MM.1S (cell line): ENCODE measurements at regions not wholly inside any gene's neighbourhood (a gene's known extent, or its start where the extent isn't known, plus 50 kb on each side); places are given as distances from the start of the nearest gene placed in this dataset.

Experiments used
- DNase-seq: peaks from one replicate; pipeline ENCODE4 v3.0.0-alpha.2; 2015
- H2AFZ ChIP-seq: fragments of 300-600 bp; sonication (generic); 2 replicates; pipeline ENCODE4 v1.6.0; 2016; ENCODE audit warnings: antibody characterized with exemption, low read length
- H3F3A ChIP-seq: fragments of 300-600 bp; sonication (generic); 2 replicates; pipeline ENCODE4 v1.6.1; 2016; ENCODE audit warnings: mild to moderate bottlenecking, antibody characterized with exemption, low read length, moderate library complexity, mixed read lengths; ENCODE audit not compliant: insufficient read depth
- H3K27ac ChIP-seq: fragments of 300-600 bp; sonication (generic); 2 replicates; pipeline ENCODE4 v1.5.1; 2016; ENCODE audit warnings: mild to moderate bottlenecking, low read length
- H3K27me3 ChIP-seq: fragments of 300-600 bp; sonication (generic); replicated peaks from 2 replicates; pipeline ENCODE4 v1.6.0; 2016; ENCODE audit warnings: low read length; ENCODE audit not compliant: insufficient read depth
- H3K36me3 ChIP-seq: fragments of 300-600 bp; sonication (generic); replicated peaks from 2 replicates; pipeline ENCODE4 v1.6.1; 2016; ENCODE audit warnings: mild to moderate bottlenecking, low read length, mixed read lengths; ENCODE audit not compliant: insufficient read depth
- H3K4me1 ChIP-seq: fragments of 300-600 bp; sonication (generic); 2 replicates; pipeline ENCODE4 v1.6.1; 2016; ENCODE audit warnings: low read length, mixed read lengths
- H3K4me2 ChIP-seq: fragments of 300-600 bp; sonication (generic); 2 replicates; pipeline ENCODE4 v1.6.0; 2016; ENCODE audit warnings: low read depth, low read length
- H3K4me3 ChIP-seq: fragments of 300-600 bp; sonication (generic); 2 replicates; pipeline ENCODE4 v1.5.1; 2016; ENCODE audit warnings: low read length, mixed read lengths
- H3K79me2 ChIP-seq: fragments of 300-600 bp; sonication (generic); 2 replicates; pipeline ENCODE4 v1.6.1; 2016; ENCODE audit warnings: mixed run types, low read length, mixed read lengths
- H3K9ac ChIP-seq: fragments of 300-600 bp; sonication (generic); 2 replicates; pipeline ENCODE4 v1.6.1; 2016; ENCODE audit warnings: low read length, mixed read lengths
- H3K9me2 ChIP-seq: fragments of 300-600 bp; sonication (generic); replicated peaks from 2 replicates; pipeline ENCODE4 v1.6.1; 2016; ENCODE audit warnings: mild to moderate bottlenecking, low read length, mixed read lengths; ENCODE audit not compliant: insufficient read depth
- H3K9me3 ChIP-seq: fragments of 300-600 bp; sonication (generic); replicated peaks from 2 replicates; pipeline ENCODE4 v1.6.1; 2016; ENCODE audit warnings: mild to moderate bottlenecking, low read length, mixed read lengths; ENCODE audit not compliant: insufficient read depth
- H4K20me1 ChIP-seq: fragments of 300-600 bp; sonication (generic); 2 replicates; pipeline ENCODE4 v1.6.1; 2016; ENCODE audit warnings: mild to moderate bottlenecking, low read length, moderate library complexity, mixed read lengths; ENCODE audit not compliant: insufficient read depth
- CTCF ChIP-seq: fragments of 300-600 bp; sonication (generic); IDR thresholded peaks from 2 replicates; pipeline ENCODE4 v1.5.1; 2016; ENCODE audit warnings: antibody characterized with exemption, low read length, mixed read lengths
- EZH2 ChIP-seq: fragments of 300-600 bp; sonication (generic); optimal IDR thresholded peaks from 2 replicates; pipeline ENCODE3; 2017; ENCODE audit warnings: low read depth, mild to moderate bottlenecking, antibody characterized with exemption, low read length, mixed read lengths
- EZH2phosphoT487 ChIP-seq: fragments of 300-600 bp; sonication (generic); IDR thresholded peaks from 2 replicates; pipeline ENCODE4 v1.6.1; 2018; ENCODE audit warnings: antibody characterized with exemption, low read length

- no peak overlapping the region for H3K9ac ChIP-seq
- H3K79me2 ChIP-seq = no peaks in the 10 kb centered on the region
- no peaks in the 10 kb centered on the region for H3K9me3 ChIP-seq
- H3F3A ChIP-seq = no peaks in the 10 kb centered on the region
- H3K27ac ChIP-seq = no peak overlapping the region
- no peaks in the 10 kb centered on the region for H3K36me3 ChIP-seq
- H3K27me3 ChIP-seq = peaks cover 3% of the 10 kb centered on the region
- H3K9me2 ChIP-seq = no peaks in the 10 kb centered on the region
- H2AFZ ChIP-seq = no peak overlapping the region
- H3K4me1 ChIP-seq = no peaks in the 10 kb centered on the region
- no peak for TF ChIP-seq EZH2
- TF ChIP-seq EZH2phosphoT487 = no peak
- TF ChIP-seq CTCF = no peak
- no peak overlapping the region for H3K4me2 ChIP-seq
- DNase-seq = no peak
- no peak overlapping the region for H3K4me3 ChIP-seq
- H4K20me1 ChIP-seq = no peaks in the 10 kb centered on the region
Observed at GRCh38 chr20:57094252-57094891, 172.1 kb downstream of the BMP7 start.

GRCh38 chr20:57094991-57095390 is 171.4 kb downstream of the BMP7 start:
- Histone ChIP-seq H3K79me2 (no peaks in the 10 kb centered on the region), H3K4me1 (no peaks in the 10 kb centered on the region), H3K4me2 (no peak overlapping the region), H3F3A (no peaks in the 10 kb centered on the region), H3K36me3 (no peaks in the 10 kb centered on the region), H3K9me2 (no peaks in the 10 kb centered on the region), H3K9me3 (no peaks in the 10 kb centered on the region), H3K27ac (no peak overlapping the region), H4K20me1 (no peaks in the 10 kb centered on the region), H3K27me3 (peaks cover 3% of the 10 kb centered on the region), H3K4me3 (no peak overlapping the region), H2AFZ (no peak overlapping the region), H3K9ac (no peak overlapping the region)
- no peak for TF ChIP-seq EZH2
- no peak for TF ChIP-seq EZH2phosphoT487
- no peak for TF ChIP-seq CTCF
- DNase-seq = no peak

- no peak overlapping the region for H3K27ac ChIP-seq
- no peak for TF ChIP-seq EZH2
- H3K36me3 ChIP-seq = no peaks in the 10 kb centered on the region
- no peak overlapping the region for H2AFZ ChIP-seq
- no peaks in the 10 kb centered on the region for H3K79me2 ChIP-seq
- H3K4me1 ChIP-seq = no peaks in the 10 kb centered on the region
- no peaks in the 10 kb centered on the region for H3F3A ChIP-seq
- no peak overlapping the region for H3K4me2 ChIP-seq
- H3K4me3 ChIP-seq = no peak overlapping the region
- no peak overlapping the region for H3K9ac ChIP-seq
- H3K27me3 ChIP-seq = peaks cover 8% of the 10 kb centered on the region
- no peaks in the 10 kb centered on the region for H3K9me2 ChIP-seq
- no peaks in the 10 kb centered on the region for H3K9me3 ChIP-seq
- DNase-seq = no peak
- no peaks in the 10 kb centered on the region for H4K20me1 ChIP-seq
Observed at GRCh38 chr20:57095426-57095825, 171.0 kb downstream of the BMP7 start.

- H2AFZ ChIP-seq = no peak overlapping the region
- TF ChIP-seq EZH2 (no peak), EZH2phosphoT487 (no peak), CTCF (no peak)
- H3K79me2 ChIP-seq = no peaks in the 10 kb centered on the region
- no peaks in the 10 kb centered on the region for H3K9me2 ChIP-seq
- no peak overlapping the region for H3K9ac ChIP-seq
- H3K4me2 ChIP-seq = no peak overlapping the region
- no peaks in the 10 kb centered on the region for H3F3A ChIP-seq
- no peaks in the 10 kb centered on the region for H3K36me3 ChIP-seq
- no peak overlapping the region for H3K4me3 ChIP-seq
- H3K27ac ChIP-seq = no peak overlapping the region
- DNase-seq = no peak
- H3K9me3 ChIP-seq = no peaks in the 10 kb centered on the region
- H4K20me1 ChIP-seq = no peaks in the 10 kb centered on the region
- no peaks in the 10 kb centered on the region for H3K4me1 ChIP-seq
- H3K27me3 ChIP-seq = peaks cover 12% of the 10 kb centered on the region
Observed at GRCh38 chr20:57097245-57097915, 169.1 kb downstream of the BMP7 start.
